ENCODE measurements at regions not wholly inside any gene's neighbourhood (a gene's known extent, or its start where the extent isn't known, plus 50 kb on each side); places are given as distances from the start of the nearest gene placed in this dataset.

DNA sequence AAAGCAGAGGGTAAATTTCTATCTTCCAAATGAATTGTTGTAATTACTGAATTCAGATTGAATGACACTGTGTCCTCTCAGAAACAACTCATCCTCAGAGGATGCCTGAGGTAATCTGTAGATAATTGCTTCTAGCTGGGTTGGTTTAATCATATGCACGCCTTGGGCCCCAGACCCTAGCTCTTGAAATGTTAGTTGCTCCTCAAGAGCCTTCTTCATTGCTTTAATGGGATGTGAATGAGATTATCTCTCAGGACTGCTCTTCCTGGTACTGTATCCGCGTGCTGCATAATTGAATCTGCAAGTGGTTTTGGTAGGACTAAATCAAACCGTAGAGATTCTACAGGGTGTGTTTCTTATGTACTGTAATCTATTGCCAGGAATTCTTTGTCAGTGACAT lies 569.3 kb upstream of the NEGR1 start:
- Histone ChIP-seq H3K4me3 (ENCODE audit: low read length) (no peak overlapping the region), H3K4me1 (ENCODE audit: control insufficient read depth, insufficient read depth, low read length) (no peaks in the 10 kb centered on the region), H3K27ac (ENCODE audit: low read depth, low read length) (no peak overlapping the region), H3K9ac (ENCODE audit: low read length) (no peak overlapping the region), H3K27me3 (ENCODE audit: control insufficient read depth, insufficient read depth, low read length) (no peaks in the 10 kb centered on the region), H3K36me3 (ENCODE audit: control insufficient read depth, insufficient read depth, low read length) (no peaks in the 10 kb centered on the region)

DNA sequence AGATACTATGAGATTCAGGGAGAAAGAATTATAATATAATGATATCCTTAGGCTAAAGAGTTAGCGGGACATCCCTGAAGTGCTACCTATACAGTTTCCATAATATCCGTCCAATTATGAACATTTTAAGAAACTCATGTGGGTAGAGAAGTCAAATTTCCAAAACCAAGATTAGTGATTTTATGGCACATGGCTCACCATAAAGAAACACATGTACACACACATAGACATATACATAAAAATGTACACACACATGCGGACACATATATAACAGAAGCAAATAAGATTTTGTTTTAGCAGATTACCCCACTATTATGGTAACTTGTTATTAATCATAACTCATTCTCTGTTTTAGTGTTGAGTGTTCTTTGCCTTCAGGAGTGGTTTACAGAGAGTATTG lies 566.7 kb upstream of the NEGR1 start:
- Histone ChIP-seq H3K9ac (ENCODE audit: low read length) (no peak overlapping the region), H3K4me3 (ENCODE audit: low read length) (no peak overlapping the region), H3K36me3 (ENCODE audit: control insufficient read depth, insufficient read depth, low read length) (no peaks in the 10 kb centered on the region), H3K4me1 (ENCODE audit: control insufficient read depth, insufficient read depth, low read length) (no peaks in the 10 kb centered on the region), H3K27ac (ENCODE audit: low read depth, low read length) (no peak overlapping the region), H3K27me3 (ENCODE audit: control insufficient read depth, insufficient read depth, low read length) (no peaks in the 10 kb centered on the region)

DNA sequence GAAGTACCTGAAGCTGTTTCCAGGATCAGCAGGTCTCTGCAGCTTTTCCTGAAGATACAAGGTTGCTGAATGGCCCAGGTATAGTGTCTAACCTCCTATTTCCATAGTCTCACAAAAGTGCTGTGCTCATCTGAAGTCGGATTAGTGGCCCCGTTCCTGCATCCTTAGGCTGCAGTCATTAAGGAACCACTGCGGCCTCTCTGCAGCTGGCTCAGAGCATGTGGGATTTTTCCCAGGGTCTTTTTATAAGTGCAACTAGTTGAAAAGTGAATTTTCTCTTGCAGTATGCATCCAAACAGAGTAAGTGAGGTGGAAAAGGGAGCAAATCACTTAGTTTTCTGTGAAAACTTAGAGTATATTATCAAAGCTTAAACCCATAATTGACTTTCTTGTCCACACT lies 565.3 kb upstream of the NEGR1 start:
- no peaks in the 10 kb centered on the region for H3K4me1 ChIP-seq (ENCODE audit: control insufficient read depth, insufficient read depth, low read length)
- no peak overlapping the region for H3K4me3 ChIP-seq (ENCODE audit: low read length)
- H3K36me3 ChIP-seq (ENCODE audit: control insufficient read depth, insufficient read depth, low read length) = no peaks in the 10 kb centered on the region
- H3K27ac ChIP-seq (ENCODE audit: low read depth, low read length) = no peak overlapping the region
- no peak overlapping the region for H3K9ac ChIP-seq (ENCODE audit: low read length)
- H3K27me3 ChIP-seq (ENCODE audit: control insufficient read depth, insufficient read depth, low read length) = no peaks in the 10 kb centered on the region

DNA sequence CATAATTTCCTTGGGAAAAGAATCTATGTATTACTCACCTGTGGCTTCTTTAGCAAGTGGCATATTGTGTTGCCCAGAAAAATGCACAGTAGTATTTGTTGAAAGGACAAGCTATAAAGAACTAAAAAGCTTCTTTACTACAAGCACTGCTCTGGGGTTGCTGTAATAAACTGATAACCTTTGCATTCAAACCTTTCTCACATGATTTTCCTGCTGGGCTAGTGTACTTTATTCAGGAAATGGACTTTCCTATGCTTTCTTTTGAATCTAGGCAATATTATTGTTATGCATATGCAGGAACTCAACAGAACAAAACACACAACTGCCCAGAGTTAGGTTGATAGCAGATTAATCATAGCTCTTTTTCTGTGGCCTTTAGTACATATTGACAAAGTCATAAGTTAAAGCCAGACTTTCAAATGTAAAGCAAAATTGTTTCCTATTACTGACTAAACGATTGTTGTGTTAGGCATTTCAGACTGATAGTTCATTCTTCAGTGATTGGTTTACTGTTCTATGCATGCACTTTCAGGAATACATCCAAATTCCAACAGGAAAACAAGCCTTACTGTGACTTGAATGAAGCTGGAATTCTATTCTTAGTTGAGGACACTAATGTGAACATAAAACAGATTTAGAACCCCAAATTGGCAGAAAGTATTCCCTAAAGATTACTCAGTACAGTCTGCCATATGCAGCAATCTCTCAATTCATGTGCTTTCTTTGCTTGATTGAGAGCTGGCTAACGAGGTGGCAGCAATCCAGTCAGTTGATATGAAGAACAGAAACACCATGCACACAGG lies 564.3 kb upstream of the NEGR1 start:
- H3K27me3 ChIP-seq (ENCODE audit: control insufficient read depth, insufficient read depth, low read length) = no peaks in the 10 kb centered on the region
- no peak overlapping the region for H3K4me3 ChIP-seq (ENCODE audit: low read length)
- no peaks in the 10 kb centered on the region for H3K4me1 ChIP-seq (ENCODE audit: control insufficient read depth, insufficient read depth, low read length)
- no peaks in the 10 kb centered on the region for H3K36me3 ChIP-seq (ENCODE audit: control insufficient read depth, insufficient read depth, low read length)
- no peak overlapping the region for H3K27ac ChIP-seq (ENCODE audit: low read depth, low read length)
- no peak overlapping the region for H3K9ac ChIP-seq (ENCODE audit: low read length)

DNA sequence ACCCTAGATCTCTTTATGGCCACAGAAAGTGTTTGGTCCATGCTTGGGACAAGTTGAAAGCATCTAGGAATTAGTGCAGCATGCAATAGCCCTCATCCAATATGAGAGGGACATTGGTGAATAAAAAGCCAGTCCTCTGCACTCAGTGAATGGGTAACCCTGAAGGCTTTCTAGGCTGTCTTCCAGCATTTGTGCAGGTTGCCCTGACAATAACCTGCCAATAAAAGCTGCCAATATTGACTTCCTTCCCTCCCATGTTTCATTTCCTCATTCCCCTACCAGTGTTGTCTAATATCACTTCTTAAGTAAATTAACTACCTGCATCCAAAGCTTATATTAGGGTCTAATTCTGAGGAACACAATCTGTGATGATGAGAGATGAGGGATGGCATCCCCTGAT lies 563.6 kb upstream of the NEGR1 start:
- no peaks in the 10 kb centered on the region for H3K27me3 ChIP-seq (ENCODE audit: control insufficient read depth, insufficient read depth, low read length)
- H3K9ac ChIP-seq (ENCODE audit: low read length) = no peak overlapping the region
- no peak overlapping the region for H3K27ac ChIP-seq (ENCODE audit: low read depth, low read length)
- H3K4me1 ChIP-seq (ENCODE audit: control insufficient read depth, insufficient read depth, low read length) = no peaks in the 10 kb centered on the region
- H3K36me3 ChIP-seq (ENCODE audit: control insufficient read depth, insufficient read depth, low read length) = no peaks in the 10 kb centered on the region
- no peak overlapping the region for H3K4me3 ChIP-seq (ENCODE audit: low read length)

DNA sequence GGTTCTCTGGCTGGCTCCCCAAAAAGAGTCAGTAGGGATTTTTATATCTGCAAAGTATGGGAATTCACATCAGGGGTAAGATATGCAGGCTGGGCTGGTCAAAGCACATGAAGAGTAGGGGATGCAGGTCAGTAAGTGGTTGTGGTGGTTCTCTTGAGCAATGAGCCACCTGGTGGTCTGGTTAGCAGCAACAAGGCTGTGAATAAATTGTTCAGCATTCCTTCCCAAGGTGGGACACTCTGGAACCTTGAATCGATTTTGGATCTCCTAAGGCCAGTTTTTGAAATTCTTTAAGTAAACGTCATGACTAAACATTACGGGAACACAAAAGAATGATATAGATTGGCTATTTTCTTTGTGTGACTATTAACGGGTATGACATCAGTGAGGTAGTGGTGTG lies 563.0 kb upstream of the NEGR1 start:
- Histone ChIP-seq H3K36me3 (ENCODE audit: control insufficient read depth, insufficient read depth, low read length) (no peaks in the 10 kb centered on the region), H3K4me3 (ENCODE audit: low read length) (no peak overlapping the region), H3K27me3 (ENCODE audit: control insufficient read depth, insufficient read depth, low read length) (no peaks in the 10 kb centered on the region), H3K9ac (ENCODE audit: low read length) (no peak overlapping the region), H3K4me1 (ENCODE audit: control insufficient read depth, insufficient read depth, low read length) (no peaks in the 10 kb centered on the region), H3K27ac (ENCODE audit: low read depth, low read length) (no peak overlapping the region)

DNA sequence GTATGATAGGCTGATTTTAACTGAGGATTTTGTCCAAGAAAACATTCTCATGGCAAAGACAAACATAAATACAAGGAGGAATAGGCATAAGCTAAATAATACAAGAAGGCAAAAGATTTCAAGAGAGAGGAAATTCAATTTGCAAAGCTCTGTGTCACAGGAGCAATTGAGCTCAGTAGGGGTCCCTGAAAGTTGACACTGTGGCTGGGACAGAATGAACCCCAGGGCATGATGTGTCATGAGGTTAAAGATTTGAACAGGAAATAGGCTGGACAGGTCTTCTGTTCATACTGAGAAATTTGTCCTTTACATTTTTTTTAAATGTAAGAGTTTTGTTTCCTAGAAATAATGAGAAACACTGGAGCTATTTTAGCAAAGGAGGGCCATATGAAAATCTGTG lies 555.4 kb upstream of the NEGR1 start:
- H3K36me3 ChIP-seq (ENCODE audit: control insufficient read depth, insufficient read depth, low read length) = no peaks in the 10 kb centered on the region
- no peaks in the 10 kb centered on the region for H3K27me3 ChIP-seq (ENCODE audit: control insufficient read depth, insufficient read depth, low read length)
- H3K4me1 ChIP-seq (ENCODE audit: control insufficient read depth, insufficient read depth, low read length) = no peaks in the 10 kb centered on the region
- H3K27ac ChIP-seq (ENCODE audit: low read depth, low read length) = no peak overlapping the region
- H3K9ac ChIP-seq (ENCODE audit: low read length) = no peak overlapping the region
- H3K4me3 ChIP-seq (ENCODE audit: low read length) = no peak overlapping the region

DNA sequence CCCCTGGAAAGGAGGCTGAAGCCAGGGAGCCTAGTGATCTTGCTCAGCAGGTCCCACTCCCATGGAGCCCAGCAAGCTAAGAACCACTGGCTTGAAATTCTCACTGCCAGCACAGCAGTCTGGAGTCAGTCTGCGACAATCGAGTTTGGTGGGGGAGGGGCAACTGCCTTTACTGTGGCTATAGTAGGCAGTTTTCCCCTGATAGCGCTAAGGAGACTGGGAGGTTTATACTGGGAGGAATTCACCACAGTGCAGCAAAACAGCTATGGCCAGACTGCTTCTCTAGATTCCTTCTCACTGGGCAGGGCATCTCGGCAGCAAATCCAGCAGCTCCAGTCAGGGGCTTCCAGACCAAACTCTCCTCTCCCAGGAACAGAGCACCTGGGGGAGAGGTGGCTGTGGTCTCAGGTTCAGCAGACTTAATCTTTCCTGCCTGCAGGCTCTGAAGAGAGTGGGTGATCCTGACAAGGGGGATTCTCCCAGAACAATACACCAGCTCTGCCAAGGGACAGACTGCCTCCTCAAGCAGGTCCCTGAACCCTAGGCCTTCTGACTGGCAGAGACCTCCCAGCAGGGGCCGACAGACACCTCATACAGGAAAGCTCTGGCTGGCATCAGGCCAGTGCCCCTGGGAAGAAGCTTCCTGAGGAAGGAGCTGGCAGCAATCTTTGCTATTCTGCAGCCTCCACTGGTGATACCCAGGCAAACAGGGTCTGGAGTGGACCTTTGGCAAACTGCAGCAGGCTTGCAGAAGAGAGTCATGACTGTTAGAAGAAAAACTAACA lies 548.5 kb upstream of the NEGR1 start:
- no peaks in the 10 kb centered on the region for H3K4me1 ChIP-seq (ENCODE audit: control insufficient read depth, insufficient read depth, low read length)

DNA sequence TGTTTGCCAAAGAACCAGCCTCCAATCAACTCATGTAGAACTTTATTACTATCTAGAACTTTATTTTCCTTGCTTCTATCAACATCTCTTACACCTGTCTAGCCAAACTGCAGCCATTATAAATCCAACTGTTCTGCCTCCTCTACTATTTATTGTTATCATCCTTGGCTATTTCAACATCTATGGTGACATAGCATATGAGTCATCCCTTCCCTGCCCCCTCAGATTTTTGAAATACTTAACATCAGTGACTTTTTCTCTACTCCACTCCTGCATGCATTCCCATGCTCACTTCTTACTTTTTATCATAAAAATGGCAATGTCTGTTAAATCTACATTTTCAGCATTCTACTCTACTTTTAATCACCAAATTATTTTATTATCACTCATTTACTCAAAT lies 544.9 kb upstream of the NEGR1 start:
- no peak overlapping the region for H3K27ac ChIP-seq (ENCODE audit: low read depth, low read length)
- no peaks in the 10 kb centered on the region for H3K4me1 ChIP-seq (ENCODE audit: control insufficient read depth, insufficient read depth, low read length)
- H3K9ac ChIP-seq (ENCODE audit: low read length) = no peak overlapping the region
- no peak overlapping the region for H3K4me3 ChIP-seq (ENCODE audit: low read length)
- H3K27me3 ChIP-seq (ENCODE audit: control insufficient read depth, insufficient read depth, low read length) = no peaks in the 10 kb centered on the region
- no peaks in the 10 kb centered on the region for H3K36me3 ChIP-seq (ENCODE audit: control insufficient read depth, insufficient read depth, low read length)

More for the DNA sequence above, 548.5 kb upstream of the NEGR1 start:
- Histone ChIP-seq H3K36me3 (ENCODE audit: control insufficient read depth, insufficient read depth, low read length) (no peaks in the 10 kb centered on the region), H3K27ac (ENCODE audit: low read depth, low read length) (no peak overlapping the region), H3K9ac (ENCODE audit: low read length) (no peak overlapping the region), H3K27me3 (ENCODE audit: control insufficient read depth, insufficient read depth, low read length) (no peaks in the 10 kb centered on the region), H3K4me3 (ENCODE audit: low read length) (no peak overlapping the region)

DNA sequence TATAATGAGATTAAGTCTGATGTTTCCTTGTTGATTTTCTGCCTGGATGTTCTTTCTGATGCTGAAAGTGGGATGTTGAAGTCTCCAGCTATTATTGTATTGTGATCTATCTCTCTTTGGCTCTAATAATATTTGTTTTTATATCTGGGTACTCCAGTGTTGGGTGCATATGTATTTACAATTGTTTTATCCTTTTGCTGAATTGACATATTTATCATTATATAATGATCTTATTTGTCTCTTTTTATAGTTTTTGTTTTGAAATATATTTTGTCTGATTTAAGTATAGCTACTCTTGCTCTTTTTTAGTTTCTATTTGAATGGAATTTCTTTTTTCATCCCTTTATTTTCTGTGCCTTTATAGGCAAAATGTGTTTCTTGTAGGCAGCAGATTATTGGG lies 522.2 kb upstream of the NEGR1 start:
- H3K36me3 ChIP-seq (ENCODE audit: control insufficient read depth, insufficient read depth, low read length) = no peaks in the 10 kb centered on the region
- H3K27me3 ChIP-seq (ENCODE audit: control insufficient read depth, insufficient read depth, low read length) = no peaks in the 10 kb centered on the region
- H3K4me1 ChIP-seq (ENCODE audit: control insufficient read depth, insufficient read depth, low read length) = no peaks in the 10 kb centered on the region
- no peak overlapping the region for H3K9ac ChIP-seq (ENCODE audit: low read length)
- no peak overlapping the region for H3K4me3 ChIP-seq (ENCODE audit: low read length)
- H3K27ac ChIP-seq (ENCODE audit: low read depth, low read length) = no peak overlapping the region

DNA sequence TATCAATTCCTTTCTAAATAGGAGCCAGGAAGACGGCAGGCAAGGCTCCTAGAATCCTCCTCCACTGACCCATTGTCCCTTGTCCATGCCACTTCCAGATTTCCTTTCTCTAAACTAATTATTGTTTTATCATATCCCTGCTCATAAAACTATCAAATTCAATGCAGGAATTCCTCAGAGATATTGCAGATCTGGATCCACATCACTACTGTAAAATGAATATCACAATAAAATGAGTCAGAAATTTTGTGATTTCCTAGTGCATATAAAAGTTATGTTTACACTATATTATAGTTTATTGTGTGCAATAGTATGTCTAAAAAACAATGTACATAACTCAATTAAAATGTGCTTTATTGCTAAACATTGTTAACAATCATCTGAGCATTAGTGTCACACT lies 498.7 kb upstream of the NEGR1 start:
- no peak overlapping the region for H3K9ac ChIP-seq (ENCODE audit: low read length)
- H3K4me3 ChIP-seq (ENCODE audit: low read length) = no peak overlapping the region
- H3K4me1 ChIP-seq (ENCODE audit: control insufficient read depth, insufficient read depth, low read length) = no peaks in the 10 kb centered on the region
- no peaks in the 10 kb centered on the region for H3K36me3 ChIP-seq (ENCODE audit: control insufficient read depth, insufficient read depth, low read length)
- no peak overlapping the region for H3K27ac ChIP-seq (ENCODE audit: low read depth, low read length)
- H3K27me3 ChIP-seq (ENCODE audit: control insufficient read depth, insufficient read depth, low read length) = no peaks in the 10 kb centered on the region

DNA sequence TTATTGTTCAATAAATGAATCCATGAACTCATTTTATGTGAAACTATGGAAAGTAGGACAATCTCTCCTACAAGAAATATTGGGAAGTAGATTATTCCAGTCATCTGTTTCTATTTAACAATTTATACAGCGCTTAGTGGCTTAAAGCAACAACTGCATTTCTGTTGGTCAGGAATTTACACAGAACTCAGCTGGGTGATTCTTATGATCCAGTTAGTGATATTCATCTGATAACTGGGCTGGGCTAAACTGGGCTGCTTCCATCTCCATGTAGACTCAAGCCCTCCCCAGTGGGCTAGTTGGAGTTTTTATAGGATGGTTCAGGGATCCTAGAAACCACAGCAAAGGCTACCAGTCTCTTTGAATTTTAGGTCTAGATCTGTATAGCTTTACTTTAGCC lies 497.9 kb upstream of the NEGR1 start:
- H3K9ac ChIP-seq (ENCODE audit: low read length) = no peak overlapping the region
- no peak overlapping the region for H3K27ac ChIP-seq (ENCODE audit: low read depth, low read length)
- H3K4me1 ChIP-seq (ENCODE audit: control insufficient read depth, insufficient read depth, low read length) = no peaks in the 10 kb centered on the region
- no peaks in the 10 kb centered on the region for H3K36me3 ChIP-seq (ENCODE audit: control insufficient read depth, insufficient read depth, low read length)
- H3K27me3 ChIP-seq (ENCODE audit: control insufficient read depth, insufficient read depth, low read length) = no peaks in the 10 kb centered on the region
- H3K4me3 ChIP-seq (ENCODE audit: low read length) = no peak overlapping the region

DNA sequence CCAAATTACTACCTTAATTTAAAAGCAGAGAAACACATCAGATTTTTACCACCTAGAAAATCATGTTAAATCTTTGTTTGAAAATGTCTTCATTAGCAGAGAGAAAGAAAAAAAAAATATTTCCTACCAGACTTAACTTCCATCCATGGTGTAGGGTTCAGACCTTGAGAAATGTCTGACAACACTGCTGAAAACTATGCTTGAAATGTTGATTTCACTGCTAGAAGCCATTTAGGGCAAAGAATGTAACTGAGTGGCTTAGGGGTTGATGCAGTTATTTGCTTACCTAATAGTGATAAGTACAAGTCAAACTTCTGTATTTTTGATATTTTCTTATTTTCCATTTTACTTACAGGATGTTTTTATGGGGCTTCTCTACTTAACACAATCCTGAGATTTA lies 495.6 kb upstream of the NEGR1 start:
- H3K9ac ChIP-seq (ENCODE audit: low read length) = no peak overlapping the region
- H3K4me3 ChIP-seq (ENCODE audit: low read length) = no peak overlapping the region
- no peaks in the 10 kb centered on the region for H3K27me3 ChIP-seq (ENCODE audit: control insufficient read depth, insufficient read depth, low read length)
- H3K4me1 ChIP-seq (ENCODE audit: control insufficient read depth, insufficient read depth, low read length) = no peaks in the 10 kb centered on the region
- H3K36me3 ChIP-seq (ENCODE audit: control insufficient read depth, insufficient read depth, low read length) = no peaks in the 10 kb centered on the region
- H3K27ac ChIP-seq (ENCODE audit: low read depth, low read length) = no peak overlapping the region
